Bronchial epithelial cell (primary cell): ENCODE measurements at regions not wholly inside any gene's neighbourhood (a gene's known extent, or its start where the extent isn't known, plus 50 kb on each side); places are given as distances from the start of the nearest gene placed in this dataset.

ENCODE experiments used
- DNase-seq: peaks from one replicate; pipeline ENCODE4 v3.0.0-alpha.2; 2010; ENCODE audit warnings: low read depth
- FAIRE-seq: peaks from 2 replicates; lab custom pipeline; 2011; peaks lifted over from hg19 to GRCh38; lab: Jason Lieb, UNC
- H3K27me3 ChIP-seq: 2 replicates; pipeline ENCODE4 v1.5.1; 2011; ENCODE audit warnings: low read length; ENCODE audit not compliant: control insufficient read depth, insufficient read depth
- H3K36me3 ChIP-seq: 2 replicates; pipeline ENCODE4 v1.5.1; 2011; ENCODE audit warnings: low read length; ENCODE audit not compliant: control insufficient read depth, insufficient read depth
- H3K4me3 ChIP-seq: 2 replicates; pipeline ENCODE4 v1.5.1; 2011; ENCODE audit warnings: mild to moderate bottlenecking, low read depth, low read length, control low read depth
- CTCF ChIP-seq: IDR thresholded peaks from 2 replicates; pipeline ENCODE4 v1.5.1; 2011; ENCODE audit warnings: mild to moderate bottlenecking, moderate library complexity, low read length, control low read depth, inconsistent platforms; ENCODE audit not compliant: insufficient read depth, severe bottlenecking

- Histone ChIP-seq H3K27me3 (peaks cover 1% of the 10 kb centered on the region), H3K36me3 (no peaks in the 10 kb centered on the region), H3K4me3 (no peak overlapping the region)
- DNase-seq (peak; percentile 92), FAIRE-seq (no peak)
- TF ChIP-seq CTCF = no peak
Measured at GRCh38 chr6:50120300-50120699, 70.6 kb upstream of the DEFB112 start.

- no peak overlapping the region for H3K4me3 ChIP-seq
- H3K36me3 ChIP-seq = no peaks in the 10 kb centered on the region
- no peak for TF ChIP-seq CTCF
- DNase-seq (no peak), FAIRE-seq (no peak)
- no peaks in the 10 kb centered on the region for H3K27me3 ChIP-seq
Measured at GRCh38 chr6:50123688-50124087, 74.0 kb upstream of the DEFB112 start.

- Histone ChIP-seq H3K36me3 (no peaks in the 10 kb centered on the region), H3K4me3 (no peak overlapping the region), H3K27me3 (no peaks in the 10 kb centered on the region)
- no peak for TF ChIP-seq CTCF
- no peak for DNase-seq
- FAIRE-seq = no peak
Measured at GRCh38 chr6:50124572-50124971, 74.8 kb upstream of the DEFB112 start.

- FAIRE-seq (no peak), DNase-seq (peak; percentile 25)
- no peaks in the 10 kb centered on the region for H3K27me3 ChIP-seq
- peak; percentile 18 for TF ChIP-seq CTCF
- H3K36me3 ChIP-seq = no peaks in the 10 kb centered on the region
- H3K4me3 ChIP-seq = no peak overlapping the region
Measured at GRCh38 chr6:50128420-50129005, 78.8 kb upstream of the DEFB112 start.

GRCh38 chr6:50135968-50136367 lies 86.2 kb upstream of the DEFB112 start:
- no peak for DNase-seq
- H3K36me3 ChIP-seq = no peaks in the 10 kb centered on the region
- peaks cover 2% of the 10 kb centered on the region for H3K27me3 ChIP-seq
- no peak overlapping the region for H3K4me3 ChIP-seq
- FAIRE-seq = no peak
- TF ChIP-seq CTCF = no peak

GRCh38 chr6:50141100-50141499 lies 91.4 kb upstream of the DEFB112 start:
- DNase-seq = peak; percentile 49
- no peak for TF ChIP-seq CTCF

More at GRCh38 chr6:50141100-50141499, 91.4 kb upstream of the DEFB112 start:
- Histone ChIP-seq H3K27me3 (peaks cover under 1% of the 10 kb centered on the region), H3K36me3 (no peaks in the 10 kb centered on the region), H3K4me3 (no peak overlapping the region)
- FAIRE-seq = no peak
